GM18505 (cell line): ENCODE measurements at regions not wholly inside any gene's neighbourhood (a gene's known extent, or its start where the extent isn't known, plus 50 kb on each side); places are given as distances from the start of the nearest gene placed in this dataset.

ENCODE experiments used
- ATAC-seq: cut with Tn5 transposase; IDR thresholded peaks from one replicate; pipeline ENCODE4 v1.9.1; 2021; ENCODE audit not compliant: unreplicated experiment
- POLR2A ChIP-seq: IDR thresholded peaks from 4 replicates; pipeline ENCODE4 v1.6.1; 2011; ENCODE audit warnings: borderline replicate concordance; ENCODE audit not compliant: insufficient read depth, insufficient read length; ENCODE audit errors: extremely low read depth

DNA sequence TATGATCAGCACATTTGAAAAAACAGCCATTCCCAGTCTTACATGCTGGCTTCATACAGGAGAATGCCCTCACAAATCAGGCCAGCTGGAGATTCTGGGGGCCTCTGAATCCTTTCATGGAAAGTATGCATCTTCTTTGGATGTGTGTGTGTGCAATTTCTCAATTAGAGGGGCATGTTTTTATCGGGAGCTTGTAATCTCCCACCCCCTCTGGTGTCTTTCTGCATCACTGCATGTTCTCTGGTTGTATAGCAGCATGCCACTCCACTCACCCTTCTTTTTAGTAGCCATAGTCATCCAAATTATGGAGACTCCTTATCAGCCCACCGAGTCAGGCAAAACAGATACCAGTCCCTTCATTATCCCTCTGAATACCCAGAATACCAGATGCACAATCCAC is 282.2 kb upstream of the SLIT2 start:
- ATAC-seq = no peak
- TF ChIP-seq POLR2A = no peak

DNA sequence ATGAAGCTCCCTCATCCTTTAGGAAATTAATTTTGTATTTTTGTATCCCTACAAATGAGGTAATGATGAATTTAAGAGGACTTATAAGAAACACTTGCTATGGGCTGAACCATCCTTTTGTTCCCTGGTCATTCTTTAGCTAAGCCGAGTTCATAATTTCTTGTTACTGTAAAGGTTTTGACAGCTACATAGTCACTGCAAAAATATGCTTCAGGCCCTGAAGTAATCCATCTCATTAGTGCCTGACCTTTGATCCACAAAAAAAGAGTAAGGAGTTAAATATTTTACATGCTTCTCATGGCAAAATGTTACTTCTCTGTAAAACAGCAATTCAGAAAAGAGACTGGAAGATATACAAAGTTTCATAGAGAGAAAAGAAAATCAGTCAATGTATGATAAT is 290.6 kb upstream of the SLIT2 start:
- no peak for ATAC-seq
- TF ChIP-seq POLR2A = no peak

DNA sequence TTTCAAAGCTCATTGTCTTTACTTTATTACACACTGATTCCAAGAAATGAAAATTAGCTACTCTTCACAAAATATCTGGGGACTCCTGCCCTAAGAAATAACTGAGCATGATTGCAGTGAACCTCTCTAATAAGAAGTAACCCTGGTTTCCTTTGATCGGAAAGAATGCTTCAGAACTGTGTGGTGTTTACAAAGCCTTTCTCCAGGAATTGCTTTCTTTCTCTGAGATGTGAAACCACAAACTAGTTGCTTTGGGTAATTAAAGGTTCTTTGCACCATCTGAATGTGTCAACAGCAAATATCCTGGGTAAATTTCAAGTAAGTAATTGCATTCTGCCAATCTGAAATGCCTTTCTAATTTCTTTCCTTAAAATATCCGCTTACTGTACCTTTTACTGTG is 292.9 kb upstream of the SLIT2 start:
- no peak for ATAC-seq
- no peak for TF ChIP-seq POLR2A

DNA sequence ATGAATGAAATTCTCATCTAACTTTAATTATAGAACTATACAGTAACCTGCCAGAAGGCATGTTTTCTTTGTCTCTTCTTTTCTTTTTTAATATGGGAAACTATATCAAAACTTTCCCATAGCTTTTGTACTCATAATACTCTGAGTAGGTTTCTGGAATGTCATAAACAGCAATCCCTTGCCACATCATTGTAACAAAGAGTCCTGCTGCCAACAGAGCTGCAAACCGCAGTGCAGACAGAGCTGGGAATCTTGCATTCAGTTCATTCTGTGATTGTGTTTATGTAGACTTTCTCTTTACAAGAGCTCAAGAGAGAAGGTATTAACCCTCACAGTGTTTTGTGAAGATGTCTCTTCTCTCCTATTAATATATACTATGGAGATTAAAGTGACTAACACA is 304.4 kb upstream of the SLIT2 start:
- ATAC-seq = no peak
- TF ChIP-seq POLR2A = no peak

DNA sequence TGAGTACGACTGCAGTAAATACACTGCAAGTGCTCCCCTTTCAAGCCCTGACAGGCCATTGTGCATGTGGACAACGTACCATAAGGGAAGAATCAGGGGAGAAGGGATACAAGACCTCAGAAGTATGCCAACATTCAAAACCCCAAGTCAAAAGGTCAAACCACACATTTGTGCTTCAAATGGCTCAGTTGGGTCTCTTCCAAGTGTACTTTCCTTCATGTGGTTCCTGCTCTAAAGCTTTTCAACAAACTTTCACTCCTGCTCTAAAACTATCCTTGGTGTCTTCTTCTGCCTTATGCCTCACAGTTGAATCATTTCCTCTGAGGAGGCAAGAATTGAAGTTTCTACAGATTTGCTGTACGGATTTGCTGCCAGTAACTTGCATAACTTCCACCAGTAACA is 305.7 kb upstream of the SLIT2 start:
- TF ChIP-seq POLR2A = no peak
- ATAC-seq = no peak

DNA sequence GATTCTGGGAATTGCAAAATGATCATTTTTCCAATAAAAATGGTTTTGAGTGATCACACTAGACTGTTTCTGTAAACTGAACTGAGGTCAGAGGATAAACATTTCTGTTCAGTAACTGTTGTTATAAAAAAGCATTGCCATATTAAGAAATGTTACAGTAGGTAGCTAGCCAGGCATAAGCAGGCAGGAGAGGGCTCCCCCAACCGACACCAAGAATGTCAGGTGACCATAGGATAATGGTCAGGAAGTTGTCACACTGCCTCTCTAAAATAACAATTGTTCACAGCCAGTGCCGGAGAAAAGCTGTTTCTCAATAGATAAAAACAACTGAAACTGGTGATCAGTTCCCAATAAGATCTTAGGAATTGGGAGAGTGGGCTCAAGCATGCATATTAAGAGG is 306.2 kb upstream of the SLIT2 start:
- TF ChIP-seq POLR2A = no peak
- no peak for ATAC-seq

DNA sequence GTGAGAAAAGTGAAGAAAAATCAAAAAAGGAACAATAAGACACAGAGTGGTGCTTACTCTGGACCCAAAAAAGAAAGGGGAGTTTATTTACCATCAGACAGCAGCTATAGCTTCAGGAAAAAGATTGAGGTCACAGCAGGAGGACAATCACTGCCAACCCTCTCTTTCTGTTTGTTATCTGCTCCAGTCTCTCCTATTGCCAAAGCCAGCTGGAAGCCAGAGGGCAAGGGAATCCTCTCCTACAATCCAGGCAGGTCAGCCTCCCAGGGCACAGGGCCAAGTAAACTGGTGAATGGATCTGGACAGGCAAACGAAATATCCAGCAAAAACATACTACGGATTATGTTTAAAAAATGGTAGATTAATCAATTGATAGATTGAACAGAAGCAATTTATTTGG is 306.9 kb upstream of the SLIT2 start:
- ATAC-seq = no peak

DNA sequence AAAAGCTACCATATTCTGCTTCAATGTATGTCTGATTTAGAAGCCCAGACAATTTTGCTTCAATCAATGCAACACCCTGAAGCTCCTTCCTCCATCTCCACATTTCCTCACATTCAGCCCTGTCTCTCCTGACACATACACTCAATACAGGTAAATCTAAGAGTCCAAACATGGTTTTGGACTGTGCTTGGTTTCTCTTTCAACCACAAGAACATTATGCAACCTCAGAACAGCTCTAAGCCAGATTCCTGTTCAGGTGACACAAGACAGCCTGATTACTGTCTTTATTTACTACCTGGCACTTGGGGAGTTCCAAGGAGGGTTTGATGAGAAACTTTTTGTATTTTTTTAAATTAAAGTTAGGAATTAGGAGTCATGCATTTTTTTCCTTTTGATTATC is 307.5 kb upstream of the SLIT2 start:
- no peak for TF ChIP-seq POLR2A
- ATAC-seq = no peak

More for the DNA sequence above, 306.9 kb upstream of the SLIT2 start:
- no peak for TF ChIP-seq POLR2A

DNA sequence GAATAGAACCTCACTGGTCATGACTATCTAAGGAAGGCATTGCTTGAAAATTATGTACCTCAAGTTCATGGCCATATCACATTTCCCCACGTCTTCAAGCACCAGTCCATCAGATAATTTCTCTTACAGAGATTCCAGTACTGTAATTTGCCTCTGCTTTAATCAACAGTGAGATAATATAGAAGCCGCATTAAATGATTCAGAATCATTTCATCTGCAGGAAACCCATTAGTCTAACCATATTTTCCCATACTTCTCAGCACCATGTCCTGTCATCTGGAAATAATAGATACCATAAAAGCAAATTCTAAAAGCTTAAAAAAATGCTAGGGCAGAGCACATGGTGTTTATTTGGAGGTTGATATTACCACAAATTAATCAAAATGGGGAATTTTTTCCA is 310.3 kb upstream of the SLIT2 start:
- no peak for ATAC-seq
- no peak for TF ChIP-seq POLR2A

DNA sequence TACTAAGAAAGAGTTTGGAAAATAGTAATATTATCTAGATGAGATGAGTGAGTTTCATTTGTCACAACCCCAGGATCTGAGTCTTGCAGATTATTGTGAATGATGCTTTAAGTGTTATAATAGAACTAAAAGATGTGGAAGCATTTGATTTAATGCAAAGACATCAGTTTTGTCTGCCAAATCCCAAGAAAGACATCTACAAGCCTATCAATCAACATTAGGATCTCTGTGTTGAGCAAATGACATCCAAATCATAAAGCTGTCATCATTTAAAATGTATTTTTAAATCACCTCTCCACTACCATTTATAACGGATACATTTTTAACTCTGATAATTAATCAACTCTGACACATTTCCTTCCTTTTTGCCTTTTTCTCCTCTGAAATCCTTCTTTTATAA is 310.8 kb upstream of the SLIT2 start:
- no peak for ATAC-seq
- TF ChIP-seq POLR2A = no peak

DNA sequence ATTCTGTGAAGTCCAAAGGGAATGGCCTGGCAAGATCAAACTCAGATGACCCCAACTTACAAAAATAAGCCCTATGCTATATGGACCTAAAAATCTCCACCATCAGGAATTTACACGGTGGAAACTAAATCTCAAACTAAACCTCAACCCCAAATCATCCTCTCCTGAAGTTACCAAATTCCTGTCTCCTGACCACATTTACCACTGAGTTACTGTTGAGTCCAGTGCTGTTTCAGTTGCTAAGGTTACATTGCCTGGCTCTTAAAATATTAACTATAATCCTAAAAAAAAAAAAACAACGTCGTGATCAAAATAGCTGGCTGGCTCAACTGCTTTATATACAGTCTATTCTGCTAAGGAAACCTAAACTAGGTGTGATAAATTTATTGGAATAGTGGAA is 315.2 kb upstream of the SLIT2 start:
- ATAC-seq = no peak
- no peak for TF ChIP-seq POLR2A

DNA sequence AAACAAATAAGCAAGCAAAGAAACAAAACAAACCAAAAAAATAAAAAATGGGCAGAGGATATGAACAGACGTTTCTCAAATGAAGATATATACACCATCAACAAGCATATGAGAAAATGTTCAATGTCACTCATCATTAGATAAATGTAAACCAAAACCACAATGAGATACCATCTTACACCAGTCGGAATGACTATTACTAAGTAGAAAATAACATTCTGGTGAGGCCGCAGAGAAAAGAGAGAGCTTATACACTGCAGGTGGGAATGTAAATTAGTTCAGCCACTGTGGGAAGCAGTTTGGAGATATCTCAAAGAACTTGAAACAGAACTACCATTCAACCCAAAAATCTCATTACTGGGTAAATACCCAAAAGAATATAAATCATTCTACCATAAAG is 321.0 kb upstream of the SLIT2 start:
- no peak for ATAC-seq
- no peak for TF ChIP-seq POLR2A

DNA sequence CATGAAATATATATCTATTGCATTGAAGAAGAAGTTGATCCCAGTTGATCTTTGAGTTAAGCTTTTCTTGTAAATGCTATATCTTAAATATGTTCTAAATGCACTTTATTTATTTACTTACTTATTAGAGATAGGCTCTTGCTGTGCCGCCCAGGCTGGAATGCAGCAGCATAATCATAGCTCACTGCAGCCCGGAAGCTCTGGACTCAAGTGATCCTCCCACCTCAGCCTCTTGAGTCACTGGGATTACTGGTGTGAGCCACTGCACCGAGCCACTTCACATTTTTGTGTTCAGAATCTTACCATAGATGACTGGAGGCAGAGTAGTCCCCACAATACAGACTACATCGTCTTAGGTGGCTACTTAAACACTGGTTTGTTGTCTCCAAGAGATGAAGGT is 324.3 kb upstream of the SLIT2 start:
- no peak for ATAC-seq
- TF ChIP-seq POLR2A = no peak

DNA sequence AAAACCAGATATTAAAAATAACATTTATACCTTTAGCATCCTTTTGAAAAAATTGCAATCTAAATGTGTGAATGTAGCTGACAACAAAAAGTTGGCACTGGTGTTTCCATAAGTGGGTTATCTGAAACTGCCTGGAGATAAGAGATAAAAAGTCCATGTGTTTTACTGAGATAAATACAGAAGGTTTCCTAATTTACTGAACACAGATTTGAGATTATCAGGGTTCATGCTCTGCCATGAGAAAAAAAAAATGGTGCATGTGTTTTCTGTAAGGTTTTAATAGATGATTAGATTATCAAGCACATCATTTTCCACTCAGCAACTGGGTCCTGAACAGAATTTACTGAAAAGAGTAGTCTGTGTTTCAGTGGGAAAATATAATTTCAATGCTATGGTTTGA is 326.2 kb upstream of the SLIT2 start:
- no peak for ATAC-seq

DNA sequence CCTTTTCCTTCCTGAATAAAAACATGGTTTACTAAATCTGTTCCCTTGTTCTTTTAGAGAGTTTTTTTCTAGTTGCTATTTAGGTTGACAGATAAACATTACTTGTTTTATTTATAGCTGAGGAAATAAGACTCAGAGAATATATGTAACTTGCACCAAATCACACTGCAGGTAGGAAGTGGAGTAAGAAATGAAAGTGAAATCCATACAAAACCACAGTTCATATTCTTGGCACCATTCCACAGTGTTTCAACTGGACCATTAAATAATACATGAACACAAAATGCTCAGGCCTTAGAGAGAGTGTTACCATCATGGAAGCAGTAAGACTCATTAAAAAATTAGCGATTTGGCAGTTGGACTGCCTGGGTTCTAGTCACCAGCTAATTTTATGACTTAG is 326.9 kb upstream of the SLIT2 start:
- TF ChIP-seq POLR2A = no peak
- ATAC-seq = no peak

More for the DNA sequence above, 326.2 kb upstream of the SLIT2 start:
- TF ChIP-seq POLR2A = no peak
